H9 (cell line): ENCODE measurements at regions not wholly inside any gene's neighbourhood (a gene's known extent, or its start where the extent isn't known, plus 50 kb on each side); places are given as distances from the start of the nearest gene placed in this dataset.

Experiments
- DNase-seq: peaks from one replicate; pipeline ENCODE4 v3.0.0-alpha.2; 2017
- H2AFZ ChIP-seq: one replicate; pipeline ENCODE4 v1.6.1; 2013; ENCODE audit warnings: mild to moderate bottlenecking, low read length, control low read depth, moderate library complexity
- H2AK5ac ChIP-seq: 2 replicates; pipeline ENCODE4 v1.6.1; 2013; ENCODE audit warnings: low read length, control low read depth, mixed read lengths; ENCODE audit not compliant: insufficient read length
- H2BK120ac ChIP-seq: one replicate; pipeline ENCODE4 v1.6.1; 2013; ENCODE audit warnings: low read depth, mild to moderate bottlenecking, low read length, control low read depth, inconsistent platforms; ENCODE audit not compliant: poor library complexity, severe bottlenecking
- H2BK12ac ChIP-seq: 2 replicates; pipeline ENCODE4 v1.6.1; 2013; ENCODE audit warnings: low read length, control low read depth, mixed read lengths, low read depth; ENCODE audit not compliant: insufficient read length
- H2BK15ac ChIP-seq: 2 replicates; pipeline ENCODE4 v1.6.1; 2013; ENCODE audit warnings: low read depth, low read length, control low read depth
- H2BK20ac ChIP-seq: one replicate; pipeline ENCODE4 v1.6.1; 2013; ENCODE audit warnings: low read depth, mild to moderate bottlenecking, low read length, control low read depth, inconsistent platforms; ENCODE audit not compliant: poor library complexity, severe bottlenecking
- H2BK5ac ChIP-seq: 2 replicates; pipeline ENCODE4 v1.6.1; 2013; ENCODE audit warnings: low read length, control low read depth, mixed read lengths; ENCODE audit not compliant: insufficient read length
- H3K14ac ChIP-seq: 2 replicates; pipeline ENCODE4 v1.6.1; 2013; ENCODE audit warnings: low read length, control low read depth; ENCODE audit not compliant: insufficient read depth
- H3K18ac ChIP-seq: 2 replicates; pipeline ENCODE4 v1.6.1; 2013; ENCODE audit warnings: low read depth, mild to moderate bottlenecking, mixed read lengths, low read length, control low read depth; ENCODE audit not compliant: insufficient read length
- H3K23ac ChIP-seq: 2 replicates; pipeline ENCODE4 v1.6.1; 2013; ENCODE audit warnings: low read length, control low read depth, mixed read lengths, low read depth; ENCODE audit not compliant: insufficient read length
- H3K23me2 ChIP-seq: 2 replicates; pipeline ENCODE4 v1.6.1; 2013; ENCODE audit warnings: low read depth, mild to moderate bottlenecking, mixed read lengths, low read length, control low read depth; ENCODE audit not compliant: insufficient read length, poor library complexity, severe bottlenecking
- H3K27ac ChIP-seq: 2 replicates; pipeline ENCODE4 v1.5.1; 2013; ENCODE audit warnings: low read length, control low read depth, mixed read lengths, low read depth; ENCODE audit not compliant: insufficient read length
- H3K27me3 ChIP-seq: 2 replicates; pipeline ENCODE4 v1.6.1; 2013; ENCODE audit warnings: low read length, control low read depth, inconsistent platforms; ENCODE audit not compliant: insufficient read depth
- H3K4ac ChIP-seq: 2 replicates; pipeline ENCODE4 v1.6.1; 2013; ENCODE audit warnings: low read depth, mild to moderate bottlenecking, control low read depth, inconsistent platforms, low read length, moderate library complexity
- H3K4me1 ChIP-seq: 2 replicates; pipeline ENCODE4 v1.6.1; 2013; ENCODE audit warnings: low read length, control low read depth, inconsistent platforms; ENCODE audit not compliant: insufficient read depth
- H3K4me2 ChIP-seq: 2 replicates; pipeline ENCODE4 v1.6.1; 2013; ENCODE audit warnings: low read length, control low read depth, mixed read lengths; ENCODE audit not compliant: insufficient read length, insufficient read depth
- H3K56ac ChIP-seq: 2 replicates; pipeline ENCODE4 v1.6.1; 2013; ENCODE audit warnings: low read depth, mild to moderate bottlenecking, mixed read lengths, low read length, control low read depth; ENCODE audit not compliant: insufficient read length
- H3K79me1 ChIP-seq: 2 replicates; pipeline ENCODE4 v1.6.1; 2013; ENCODE audit warnings: low read depth, mild to moderate bottlenecking, moderate library complexity, low read length, control low read depth, inconsistent platforms; ENCODE audit not compliant: insufficient read depth, poor library complexity, severe bottlenecking
- H3K79me2 ChIP-seq: 2 replicates; pipeline ENCODE4 v1.6.1; 2013; ENCODE audit warnings: low read length, control low read depth, inconsistent platforms; ENCODE audit not compliant: insufficient read depth
- H3K9ac ChIP-seq: 2 replicates; pipeline ENCODE4 v1.6.1; 2013; ENCODE audit warnings: low read length, control low read depth, mixed read lengths; ENCODE audit not compliant: insufficient read length; ENCODE audit errors: extremely low read depth
- H3K9me3 ChIP-seq: one replicate; pipeline ENCODE4 v1.6.1; 2013; ENCODE audit warnings: low read depth, low read length, inconsistent platforms; ENCODE audit not compliant: control insufficient read depth
- H3T11ph ChIP-seq: one replicate; pipeline ENCODE4 v1.6.1; 2013; ENCODE audit warnings: mild to moderate bottlenecking, low read length, control low read depth, inconsistent platforms
- H4K20me1 ChIP-seq: one replicate; pipeline ENCODE4 v1.6.1; 2013; ENCODE audit not compliant: control insufficient read depth, insufficient read length, insufficient read depth
- H4K5ac ChIP-seq: 2 replicates; pipeline ENCODE4 v1.6.1; 2013; ENCODE audit warnings: low read depth, mild to moderate bottlenecking, mixed read lengths, low read length, control low read depth; ENCODE audit not compliant: insufficient read length
- H4K8ac ChIP-seq: replicated peaks from 2 replicates; pipeline ENCODE4 v1.6.1; 2013; ENCODE audit warnings: low read length, control low read depth, mixed read lengths, low read depth; ENCODE audit not compliant: insufficient read length
- H4K91ac ChIP-seq: 2 replicates; pipeline ENCODE4 v1.6.1; 2013; ENCODE audit warnings: low read depth, mild to moderate bottlenecking, moderate library complexity, mixed read lengths, low read length, control low read depth; ENCODE audit not compliant: insufficient read length
- H3K27ac Mint-ChIP-seq, 3 experiments: 2 replicates in 2 of 3; 3 replicates in 1 of 3; pipeline ENCODE4 v1.8.0; 2020 to 2021; ENCODE audit warnings: mixed read lengths in 3 of 3, mild to moderate bottlenecking in 1 of 3, moderate library complexity in 1 of 3
- H3K27me3 Mint-ChIP-seq: 2 replicates; pipeline ENCODE4 v1.8.0; 2021; ENCODE audit warnings: low read depth, mild to moderate bottlenecking, moderate library complexity, mixed read lengths
- H3K36me3 Mint-ChIP-seq, 3 experiments: 2 replicates in 2 of 3; 3 replicates in 1 of 3; pipeline ENCODE4 v1.8.0; 2020 to 2021; ENCODE audit warnings: low read depth in 3 of 3, mixed read lengths in 3 of 3; ENCODE audit not compliant: insufficient read depth in 1 of 3
- H3K4me1 Mint-ChIP-seq, 2 experiments: 2 replicates each; pipeline ENCODE4 v1.8.0; 2020; ENCODE audit warnings: mixed read lengths in 2 of 2
- H3K4me3 Mint-ChIP-seq, 2 experiments: 2 replicates in 1 of 2; 3 replicates in 1 of 2; pipeline ENCODE4 v1.8.0; 2020 to 2021; ENCODE audit warnings: mild to moderate bottlenecking in 2 of 2, mixed read lengths in 2 of 2, moderate library complexity in 1 of 2
- H3K9me3 Mint-ChIP-seq, 2 experiments: 2 replicates in 1 of 2; 3 replicates in 1 of 2; pipeline ENCODE4 v1.8.0; 2020; ENCODE audit warnings: mild to moderate bottlenecking in 2 of 2, mixed read lengths in 2 of 2, moderate library complexity in 1 of 2
- CTCF ChIP-seq: fragments of 200-600 bp; sonication (generic); conservative IDR thresholded peaks from 3 replicates; pipeline ENCODE4 v1.8.0; 2021; ENCODE audit warnings: antibody characterized with exemption, mild to moderate bottlenecking
- WGBS: extraction: QIAGEN DNeasy Blood & Tissue Kit; methylation state at CpG from one replicate; pipeline ENCODE4 v1.1.7; 2013; ENCODE audit warnings: missing lambda C conversion rate, low lambda C conversion rate, mixed read lengths; ENCODE audit not compliant: insufficient read length; ENCODE audit errors: extremely low coverage; 5-methylcytosine and 5-hydroxymethylcytosine counted together

DNA sequence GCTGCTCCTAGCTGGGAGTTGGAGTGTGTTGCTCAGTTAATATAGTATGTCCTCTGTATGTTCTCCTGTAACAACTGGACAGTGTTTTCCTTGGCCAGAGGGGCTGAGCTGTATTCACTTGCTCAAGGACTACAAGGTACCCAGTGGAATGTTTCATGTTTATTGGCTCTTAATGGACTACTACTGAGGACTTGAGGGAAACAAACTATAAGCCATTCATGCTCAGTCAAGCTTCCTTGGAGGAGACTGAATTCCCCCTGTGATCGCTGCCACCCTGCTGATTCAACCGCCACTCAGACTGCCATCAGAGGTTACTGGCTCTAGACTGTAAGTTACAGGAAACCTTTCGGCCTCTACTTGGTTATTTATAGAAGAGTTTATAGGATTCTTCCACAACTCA lies 166.6 kb downstream of the ZC3H11B start:
- H3K4me1 ChIP-seq: no peaks in the 10 kb centered on the region; the same call in 1 of the 2 replicates
- H4K5ac ChIP-seq: no peak overlapping the region
- no peak overlapping the region for H4K8ac ChIP-seq
- no peaks in the 10 kb centered on the region for H3K36me3 Mint-ChIP-seq
- H2BK12ac ChIP-seq: no peak overlapping the region
- H3K27me3 ChIP-seq: no peaks in the 10 kb centered on the region
- no peaks in the 10 kb centered on the region for H3K9me3 Mint-ChIP-seq
- H3K79me2 ChIP-seq: no peaks in the 10 kb centered on the region
- no peak overlapping the region for H3K4ac ChIP-seq
- no peaks in the 10 kb centered on the region for H3K27me3 Mint-ChIP-seq
- H3K4me3 Mint-ChIP-seq: no peak overlapping the region; a peak in 1 of 5 replicates
- no peak overlapping the region for H4K91ac ChIP-seq
- no peaks in the 10 kb centered on the region for H4K20me1 ChIP-seq
- H3K4me2 ChIP-seq: no peak overlapping the region
- H2AK5ac ChIP-seq: no peak overlapping the region
- H3K9ac ChIP-seq: no peak overlapping the region
- WGBS: no CpG with 5 or more reads among the region's 3 CpGs
- no peak overlapping the region for H2AFZ ChIP-seq
- no peak overlapping the region for H2BK5ac ChIP-seq
- DNase-seq: no peak
- no peak overlapping the region for H3K27ac ChIP-seq
- H3K23ac ChIP-seq: no peak overlapping the region
- peaks cover 5 to 7% of the 10 kb centered on the region in 2 experiments for H3K4me1 Mint-ChIP-seq
- no peaks in the 10 kb centered on the region for H3K79me1 ChIP-seq
- H3K18ac ChIP-seq: no peak overlapping the region
- no peak overlapping the region for H3T11ph ChIP-seq
- no peak overlapping the region for H3K14ac ChIP-seq
- no peak overlapping the region for H3K56ac ChIP-seq
- TF ChIP-seq CTCF: no peak
- no peaks in the 10 kb centered on the region for H3K23me2 ChIP-seq
- H2BK20ac ChIP-seq: no peak overlapping the region
- H3K9me3 ChIP-seq: no peaks in the 10 kb centered on the region
- no peak overlapping the region for H2BK120ac ChIP-seq
- H2BK15ac ChIP-seq: no peak overlapping the region
- H3K27ac Mint-ChIP-seq: no peak overlapping the region
